CD4-positive, alpha-beta T cell (primary cell): ENCODE measurements at regions not wholly inside any gene's neighbourhood (a gene's known extent, or its start where the extent isn't known, plus 50 kb on each side); places are given as distances from the start of the nearest gene placed in this dataset.
"Not testable (repeated sequence)": the region's sequence is repeated elsewhere in the genome, so short reads cannot be mapped to it uniquely, and the experiment has no call there.

ENCODE experiments used
- ATAC-seq: fragments of 200-7000 bp; cut with Tn5 transposase; one replicate; pipeline ENCODE4 v1.10.0; 2022; ENCODE audit warnings: mild to moderate bottlenecking; ENCODE audit not compliant: poor library complexity
- CTCF ChIA-PET: fragments of 350-600 bp; sonication (Branson Sonifier 250); formaldehyde crosslinking; loops from one replicate; lab custom pipeline; 2021; ENCODE audit warnings: antibody characterized with exemption, inconsistent platforms; lab: Charles Lee
- POLR2A ChIA-PET: fragments of 350-600 bp; sonication (Branson Sonifier 250); formaldehyde crosslinking; loops from one replicate; lab custom pipeline; 2021; ENCODE audit warnings: antibody characterized with exemption, inconsistent platforms; lab: Charles Lee
- DNase-seq, 14 experiments: peaks; one replicate each; pipeline ENCODE4 v3.0.0-alpha.2; 2013 to 2020; ENCODE audit warnings: mixed read lengths in 2 of 14
- H3K27ac ChIP-seq, 2 donors: one replicate each; pipeline versions ENCODE4 v1.5.1 to v1.7.0; 2013; ENCODE audit warnings: low read length in 2 of 2, low read depth in 1 of 2, mild to moderate bottlenecking in 1 of 2
- H3K27me3 ChIP-seq, 2 experiments: 1 replicate in 1 of 2; 2 replicates in 1 of 2; pipeline versions ENCODE4 v1.6.1 to v1.7.0; 2013; ENCODE audit warnings: low read length in 2 of 2, control low read depth in 1 of 2, mild to moderate bottlenecking in 1 of 2, moderate library complexity in 1 of 2; ENCODE audit not compliant: insufficient read depth in 2 of 2, control insufficient read depth in 1 of 2
- H3K36me3 ChIP-seq: one replicate; pipeline ENCODE4 v1.6.1; 2013; ENCODE audit warnings: low read length, control low read depth; ENCODE audit not compliant: insufficient read depth
- H3K4me1 ChIP-seq: one replicate; pipeline ENCODE4 v1.6.1; 2013; ENCODE audit warnings: low read length, control low read depth; ENCODE audit not compliant: insufficient read depth
- H3K4me3 ChIP-seq: one replicate; pipeline ENCODE4 v1.5.1; 2013; ENCODE audit warnings: mild to moderate bottlenecking, low read length, moderate library complexity
- H3K9me3 ChIP-seq, 2 experiments: 1 replicate in 1 of 2; 2 replicates in 1 of 2; pipeline versions ENCODE4 v1.6.1 to v1.7.0; 2013; ENCODE audit warnings: low read length in 2 of 2, mild to moderate bottlenecking in 2 of 2, control low read depth in 1 of 2, moderate library complexity in 1 of 2; ENCODE audit not compliant: control insufficient read depth in 1 of 2, insufficient read depth in 1 of 2
- H3K27ac Mint-ChIP-seq: one replicate; pipeline ENCODE4 v1.8.0; 2020; ENCODE audit warnings: mixed read lengths
- H3K27me3 Mint-ChIP-seq: one replicate; pipeline ENCODE4 v1.8.0; 2021; ENCODE audit warnings: mixed read lengths
- H3K36me3 Mint-ChIP-seq: one replicate; pipeline ENCODE4 v1.8.0; 2021; ENCODE audit warnings: low read depth, mixed read lengths
- H3K4me1 Mint-ChIP-seq: one replicate; pipeline ENCODE4 v1.8.0; 2021; ENCODE audit warnings: low read depth, mixed read lengths
- H3K4me3 Mint-ChIP-seq: one replicate; pipeline ENCODE4 v1.8.0; 2020; ENCODE audit warnings: mild to moderate bottlenecking, mixed read lengths
- H3K9me3 Mint-ChIP-seq: one replicate; pipeline ENCODE4 v1.8.0; 2020; ENCODE audit warnings: mixed read lengths
- CTCF ChIP-seq: fragments of 200-600 bp; IDR thresholded peaks from one replicate; pipeline ENCODE4 v1.8.0; 2022; ENCODE audit warnings: antibody characterized with exemption, mild to moderate bottlenecking
- intact Hi-C, 2 experiments: fragments of 100-400 bp; cut with DNase I in 1 of 2; cut with micrococcal nuclease in 1 of 2; formaldehyde crosslinking; loops; one replicate each; pipeline versions ENCODE4 v1.15.1 to v1.9.0; 2023 to 2025; cut with DNase I, micrococcal nuclease

GRCh38 chr4:97074531-97074930 lies 1068.7 kb downstream of the STPG2 start:
- ATAC-seq (no peak), DNase-seq (no peak)
- Mint-ChIP-seq H3K27ac (no peak overlapping the region), H3K36me3 (no peaks in the 10 kb centered on the region), H3K27me3 (no peaks in the 10 kb centered on the region), H3K4me3 (no peak overlapping the region), H3K4me1 (no peaks in the 10 kb centered on the region), H3K9me3 (peaks cover 3% of the 10 kb centered on the region)
- Histone ChIP-seq H3K9me3 (peaks cover 0 to 4% of the 10 kb centered on the region in 2 experiments), H3K27ac (no peak overlapping the region), H3K36me3 (no peaks in the 10 kb centered on the region), H3K4me1 (no peaks in the 10 kb centered on the region), H3K4me3 (no peak overlapping the region), H3K27me3 (no peaks in the 10 kb centered on the region)
- intact Hi-C loops, result no loop called here
- ChIA-PET CTCF (no interaction called here), POLR2A (no interaction called here)
- no peak for TF ChIP-seq CTCF

GRCh38 chr4:97081951-97082350 lies 1061.3 kb downstream of the STPG2 start:
- Mint-ChIP-seq H3K27ac (no peak overlapping the region), H3K9me3 (peaks cover 5% of the 10 kb centered on the region), H3K4me3 (no peak overlapping the region), H3K27me3 (no peaks in the 10 kb centered on the region), H3K4me1 (no peaks in the 10 kb centered on the region), H3K36me3 (no peaks in the 10 kb centered on the region)
- ATAC-seq (no peak), DNase-seq (no peak)
- ChIA-PET POLR2A (no interaction called here), CTCF (no interaction called here)
- intact Hi-C loops, result no loop called here
- no peaks in the 10 kb centered on the region for H3K27me3 ChIP-seq
- no peak for TF ChIP-seq CTCF
- no peaks in the 10 kb centered on the region for H3K36me3 ChIP-seq
- no peaks in the 10 kb centered on the region for H3K4me1 ChIP-seq
- H3K9me3 ChIP-seq, result no peaks in the 10 kb centered on the region
- H3K27ac ChIP-seq, result no peak overlapping the region
- H3K4me3 ChIP-seq, result no peak overlapping the region

- H3K4me1 ChIP-seq, intact Hi-C loops: not testable (repeated sequence)
These were observed 1046.2 kb downstream of the STPG2 start for GRCh38 chr4:97097036-97097435.

GRCh38 chr4:97101171-97101570 lies 1042.1 kb downstream of the STPG2 start:
- H3K4me3 Mint-ChIP-seq, ATAC-seq, H3K27ac ChIP-seq, H3K4me1 Mint-ChIP-seq, DNase-seq, H3K9me3 ChIP-seq, POLR2A ChIA-PET, H3K27ac Mint-ChIP-seq, H3K36me3 Mint-ChIP-seq, intact Hi-C loops, H3K27me3 Mint-ChIP-seq, H3K4me1 ChIP-seq, H3K9me3 Mint-ChIP-seq, H3K27me3 ChIP-seq, CTCF ChIA-PET, H3K4me3 ChIP-seq, H3K36me3 ChIP-seq: not testable (repeated sequence)

More at GRCh38 chr4:97097036-97097435, 1046.2 kb downstream of the STPG2 start:
- H3K4me3 Mint-ChIP-seq, POLR2A ChIA-PET, H3K4me3 ChIP-seq, H3K27ac ChIP-seq, H3K27me3 Mint-ChIP-seq, H3K4me1 Mint-ChIP-seq, H3K36me3 Mint-ChIP-seq, H3K27ac Mint-ChIP-seq, ATAC-seq, H3K36me3 ChIP-seq, H3K9me3 Mint-ChIP-seq, H3K9me3 ChIP-seq, DNase-seq, CTCF ChIA-PET, H3K27me3 ChIP-seq: not testable (repeated sequence)
